ENCODE measurements at regions not wholly inside any gene's neighbourhood (a gene's known extent, or its start where the extent isn't known, plus 50 kb on each side); places are given as distances from the start of the nearest gene placed in this dataset.

- Histone ChIP-seq H2AFZ (ENCODE audit: low read depth, low read length) (no peak overlapping the region), H4K20me1 (ENCODE audit: insufficient read depth, low read length) (no peaks in the 10 kb centered on the region), H3K36me3 (replicated peaks; ENCODE audit: low read depth, low read length) (no peaks in the 10 kb centered on the region), H3K9ac (ENCODE audit: low read length) (no peak overlapping the region), H3K4me2 (ENCODE audit: low read length) (no peak overlapping the region), H3K27ac (ENCODE audit: low read length) (no peak overlapping the region), H3K79me2 (ENCODE audit: low read length) (no peaks in the 10 kb centered on the region), H3K9me3 (ENCODE audit: insufficient read depth, low read length) (no peaks in the 10 kb centered on the region), H3K4me1 (ENCODE audit: low read length) (no peaks in the 10 kb centered on the region), H3K27me3 (ENCODE audit: low read depth, low read length) (peaks cover 47% of the 10 kb centered on the region), H3K4me3 (ENCODE audit: low read length) (no peak overlapping the region)
- TF ChIP-seq CTCF (IDR thresholded peaks at IDR 0.05; ENCODE audit: low read depth, low read length): no peak
- no peak for TF ChIP-seq EZH2phosphoT487 (IDR thresholded peaks at IDR 0.05; ENCODE audit: low read depth)
Observed at GRCh38 chr16:49926941-49927340, 71.0 kb upstream of the ZNF423 start.

- H3K27me3 ChIP-seq (ENCODE audit: low read depth, low read length): peaks cover 53% of the 10 kb centered on the region
- H3K9ac ChIP-seq (ENCODE audit: low read length): no peak overlapping the region
Observed at GRCh38 chr16:49928176-49929041, 72.5 kb upstream of the ZNF423 start.

GRCh38 chr16:49929626-49930025 lies 73.7 kb upstream of the ZNF423 start:
- Histone ChIP-seq H2AFZ (ENCODE audit: low read depth, low read length) (no peak overlapping the region), H3K4me1 (ENCODE audit: low read length) (no peaks in the 10 kb centered on the region), H4K20me1 (ENCODE audit: insufficient read depth, low read length) (no peaks in the 10 kb centered on the region), H3K9me3 (ENCODE audit: insufficient read depth, low read length) (no peaks in the 10 kb centered on the region), H3K27ac (ENCODE audit: low read length) (no peak overlapping the region), H3K9ac (ENCODE audit: low read length) (no peak overlapping the region), H3K4me3 (ENCODE audit: low read length) (no peak overlapping the region), H3K79me2 (ENCODE audit: low read length) (no peaks in the 10 kb centered on the region), H3K27me3 (ENCODE audit: low read depth, low read length) (peaks cover 55% of the 10 kb centered on the region), H3K36me3 (replicated peaks; ENCODE audit: low read depth, low read length) (no peaks in the 10 kb centered on the region), H3K4me2 (ENCODE audit: low read length) (no peak overlapping the region)
- TF ChIP-seq EZH2phosphoT487 (IDR thresholded peaks at IDR 0.05; ENCODE audit: low read depth) (no peak), CTCF (IDR thresholded peaks at IDR 0.05; ENCODE audit: low read depth, low read length) (no peak)

More at GRCh38 chr16:49928176-49929041, 72.5 kb upstream of the ZNF423 start:
- H3K4me3 ChIP-seq (ENCODE audit: low read length): no peak overlapping the region
- H3K9me3 ChIP-seq (ENCODE audit: insufficient read depth, low read length): no peaks in the 10 kb centered on the region
- no peak overlapping the region for H2AFZ ChIP-seq (ENCODE audit: low read depth, low read length)
- TF ChIP-seq CTCF (IDR thresholded peaks at IDR 0.05; ENCODE audit: low read depth, low read length) (no peak), EZH2phosphoT487 (IDR thresholded peaks at IDR 0.05; ENCODE audit: low read depth) (no peak)
- H3K4me2 ChIP-seq (ENCODE audit: low read length): no peak overlapping the region
- H3K4me1 ChIP-seq (ENCODE audit: low read length): no peaks in the 10 kb centered on the region
- H4K20me1 ChIP-seq (ENCODE audit: insufficient read depth, low read length): no peaks in the 10 kb centered on the region
- no peaks in the 10 kb centered on the region for H3K36me3 ChIP-seq (replicated peaks; ENCODE audit: low read depth, low read length)
- H3K27ac ChIP-seq (ENCODE audit: low read length): no peak overlapping the region
- H3K79me2 ChIP-seq (ENCODE audit: low read length): no peaks in the 10 kb centered on the region

- H3K9ac ChIP-seq (ENCODE audit: low read length): no peak overlapping the region
- H3K36me3 ChIP-seq (replicated peaks; ENCODE audit: low read depth, low read length): no peaks in the 10 kb centered on the region
- H3K4me2 ChIP-seq (ENCODE audit: low read length): no peak overlapping the region
- no peaks in the 10 kb centered on the region for H3K9me3 ChIP-seq (ENCODE audit: insufficient read depth, low read length)
- no peaks in the 10 kb centered on the region for H3K4me1 ChIP-seq (ENCODE audit: low read length)
- TF ChIP-seq EZH2phosphoT487 (IDR thresholded peaks at IDR 0.05; ENCODE audit: low read depth): no peak
- TF ChIP-seq CTCF (IDR thresholded peaks at IDR 0.05; ENCODE audit: low read depth, low read length): no peak
- H4K20me1 ChIP-seq (ENCODE audit: insufficient read depth, low read length): no peaks in the 10 kb centered on the region
- no peak overlapping the region for H3K4me3 ChIP-seq (ENCODE audit: low read length)
- H3K79me2 ChIP-seq (ENCODE audit: low read length): no peaks in the 10 kb centered on the region
- no peak overlapping the region for H2AFZ ChIP-seq (ENCODE audit: low read depth, low read length)
- peaks cover 47% of the 10 kb centered on the region for H3K27me3 ChIP-seq (ENCODE audit: low read depth, low read length)
- H3K27ac ChIP-seq (ENCODE audit: low read length): no peak overlapping the region
Observed at GRCh38 chr16:49930841-49931240, 74.9 kb upstream of the ZNF423 start.

All from OCI-LY3 (cell line).